Liver (tissue), 8 donors: ENCODE measurements at regions not wholly inside any gene's neighbourhood (a gene's known extent, or its start where the extent isn't known, plus 50 kb on each side); places are given as distances from the start of the nearest gene placed in this dataset.

Source experiments
- DNase-seq: peaks from one replicate; pipeline ENCODE4 v3.0.0-alpha.2; 2017; ENCODE audit warnings: low spot score
- H3K27ac ChIP-seq, 2 donors: one replicate each; pipeline ENCODE4 v1.7.0; 2013; ENCODE audit warnings: inconsistent platforms in 2 of 2, low read length in 2 of 2, control low read depth in 1 of 2, low read depth in 1 of 2, mild to moderate bottlenecking in 1 of 2
- H3K27me3 ChIP-seq, 4 donors: one replicate each; pipeline versions ENCODE4 v1.6.1 to v1.7.0; 2013; ENCODE audit warnings: low read length in 3 of 4, inconsistent platforms in 1 of 4, mild to moderate bottlenecking in 1 of 4, moderate library complexity in 1 of 4; ENCODE audit not compliant: control insufficient read depth in 4 of 4, insufficient read depth in 4 of 4
- H3K36me3 ChIP-seq, 4 donors: one replicate each; pipeline versions ENCODE4 v1.6.1 to v1.7.0; 2013; ENCODE audit warnings: low read length in 3 of 4, mild to moderate bottlenecking in 3 of 4, low read depth in 1 of 4, moderate library complexity in 1 of 4; ENCODE audit not compliant: control insufficient read depth in 4 of 4, insufficient read depth in 3 of 4
- H3K4me1 ChIP-seq, 4 donors: one replicate each; pipeline versions ENCODE4 v1.6.1 to v1.7.0; 2013; ENCODE audit warnings: low read length in 3 of 4, mild to moderate bottlenecking in 3 of 4, moderate library complexity in 1 of 4; ENCODE audit not compliant: control insufficient read depth in 4 of 4, insufficient read depth in 4 of 4
- H3K4me3 ChIP-seq, 3 donors: one replicate each; pipeline versions ENCODE4 v1.6.1 to v1.7.0; 2013; ENCODE audit warnings: low read length in 3 of 3, control low read depth in 1 of 3, low read depth in 1 of 3, mild to moderate bottlenecking in 1 of 3
- H3K9ac ChIP-seq, 2 donors: one replicate each; pipeline ENCODE4 v1.7.0; 2013; ENCODE audit warnings: low read length in 2 of 2, mild to moderate bottlenecking in 2 of 2, moderate library complexity in 2 of 2, control low read depth in 1 of 2, low read depth in 1 of 2
- H3K9me3 ChIP-seq, 4 donors: one replicate each; pipeline versions ENCODE4 v1.6.1 to v1.7.0; 2013; ENCODE audit warnings: low read length in 3 of 4; ENCODE audit not compliant: control insufficient read depth in 4 of 4
- CTCF ChIP-seq: fragments of 150-350 bp; IDR thresholded peaks from 2 replicates; pipeline ENCODE4 v1.5.1; 2017; ENCODE audit warnings: improper control_type of control experiment, low read depth, low read length; ENCODE audit not compliant: missing input control
- EGR1 ChIP-seq, 2 donors: IDR thresholded peaks; 2 replicates each; pipeline ENCODE4 v1.6.1; 2016 to 2018; ENCODE audit warnings: antibody characterized with exemption in 2 of 2, low read depth in 2 of 2
- FOXA1 ChIP-seq: IDR thresholded peaks from 2 replicates; pipeline ENCODE4 v1.6.1; 2016; ENCODE audit warnings: antibody characterized with exemption
- FOXA2 ChIP-seq: IDR thresholded peaks from 2 replicates; pipeline ENCODE4 v1.6.1; 2016; ENCODE audit warnings: antibody characterized with exemption
- GABPA ChIP-seq, 2 donors: IDR thresholded peaks in 1 of 2; conservative IDR thresholded peaks in 1 of 2; 2 replicates each; pipeline ENCODE4 v1.6.1; 2016; ENCODE audit warnings: antibody characterized with exemption in 2 of 2, mild to moderate bottlenecking in 1 of 2, moderate library complexity in 1 of 2
- HNF4A ChIP-seq, 2 donors: conservative IDR thresholded peaks; 2 replicates each; pipeline ENCODE4 v1.6.1; 2016; ENCODE audit warnings: antibody characterized with exemption in 2 of 2, mild to moderate bottlenecking in 2 of 2
- HNF4G ChIP-seq: IDR thresholded peaks from 2 replicates; pipeline ENCODE4 v1.6.1; 2016; ENCODE audit warnings: antibody characterized with exemption
- JUND ChIP-seq, 2 donors: IDR thresholded peaks; 2 replicates each; pipeline ENCODE4 v1.6.1; 2016; ENCODE audit warnings: antibody characterized with exemption in 2 of 2
- NR2F2 ChIP-seq: IDR thresholded peaks from 2 replicates; pipeline ENCODE4 v1.6.1; 2016; ENCODE audit warnings: antibody characterized with exemption
- RAD21 ChIP-seq, 2 donors: IDR thresholded peaks; 2 replicates each; pipeline ENCODE4 v1.6.1; 2016; ENCODE audit warnings: antibody characterized with exemption in 2 of 2, mild to moderate bottlenecking in 2 of 2
- REST ChIP-seq: IDR thresholded peaks from 2 replicates; pipeline ENCODE4 v1.6.1; 2016; ENCODE audit warnings: antibody characterized with exemption, mild to moderate bottlenecking
- RXRA ChIP-seq, 2 donors: IDR thresholded peaks; 2 replicates each; pipeline ENCODE4 v1.6.1; 2017 to 2018; ENCODE audit warnings: antibody characterized with exemption in 2 of 2, mild to moderate bottlenecking in 1 of 2
- SP1 ChIP-seq: IDR thresholded peaks from 2 replicates; pipeline ENCODE4 v1.6.1; 2018; ENCODE audit warnings: antibody characterized with exemption, mild to moderate bottlenecking
- TAF1 ChIP-seq: conservative IDR thresholded peaks from 2 replicates; pipeline ENCODE4 v1.6.1; 2016; ENCODE audit warnings: antibody characterized with exemption, mild to moderate bottlenecking
- YY1 ChIP-seq: IDR thresholded peaks from 2 replicates; pipeline ENCODE4 v1.6.1; 2016; ENCODE audit warnings: antibody characterized with exemption, mild to moderate bottlenecking
- ZBTB33 ChIP-seq: IDR thresholded peaks from 2 replicates; pipeline ENCODE4 v1.6.1; 2016; ENCODE audit warnings: antibody characterized with exemption
- WGBS: extraction: QIAGEN DNeasy Blood & Tissue Kit; methylation state at CpG from one replicate; pipeline ENCODE4 v1.1.7; 2013; 5-methylcytosine and 5-hydroxymethylcytosine counted together
- TF ChIP-seq, protein P1 (sequence below): IDR thresholded peaks from 2 replicates; pipeline ENCODE4 v1.6.1; 2016; ENCODE audit warnings: antibody characterized with exemption
- TF ChIP-seq, protein P2 (sequence below): IDR thresholded peaks from 2 replicates; pipeline ENCODE4 v1.6.1; 2016; ENCODE audit warnings: antibody characterized with exemption
- donor health status: healthy.
- donor health status: healthy.
- donor health status: healthy.
- donor health status: healthy.
- donor health status: healthy.

DNA sequence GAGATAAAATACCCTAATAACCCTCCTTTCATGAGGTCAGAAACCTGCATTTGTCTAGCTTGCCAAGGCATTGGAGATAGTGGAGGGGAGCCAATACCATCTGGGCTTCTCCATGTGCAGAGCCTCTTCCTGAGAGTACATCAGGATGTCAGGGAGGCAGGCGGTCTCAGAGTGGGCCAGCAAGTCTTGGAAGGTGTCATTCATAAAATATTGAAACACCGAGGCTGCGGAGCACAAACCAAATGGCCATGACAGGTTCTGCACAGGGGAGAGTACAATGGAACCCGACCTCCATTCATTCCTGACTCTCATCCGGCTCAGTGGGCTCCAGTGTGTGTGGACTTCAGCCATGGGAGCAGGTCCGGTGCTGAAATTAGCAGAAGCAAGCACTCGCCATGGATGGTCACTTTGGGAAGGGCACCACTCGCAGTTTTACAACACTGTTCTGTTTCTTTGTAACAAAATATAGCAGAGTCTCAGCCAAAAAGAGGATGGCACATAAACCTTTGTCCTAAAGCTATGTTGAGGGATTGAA, 446.6 kb downstream of the SIPA1L2 start:
- H3K4me1 ChIP-seq = no peaks in the 10 kb centered on the region
- no peaks in the 10 kb centered on the region for H3K9me3 ChIP-seq
- no peak overlapping the region for H3K27ac ChIP-seq
- H3K9ac ChIP-seq = no peak overlapping the region
- DNase-seq = no peak
- no peak overlapping the region for H3K4me3 ChIP-seq
- no peak for TF ChIP-seq EGR1 (IDR thresholded peaks at IDR 0.05; ENCODE audit: low read depth in 2 of 2)
- TF ChIP-seq YY1 = no peak
- no peak for TF ChIP-seq NR2F2
- no peak for TF ChIP-seq ZBTB33
- TF ChIP-seq RXRA (IDR thresholded peaks at IDR 0.05) = no peak
- TF ChIP-seq, protein P1, sequence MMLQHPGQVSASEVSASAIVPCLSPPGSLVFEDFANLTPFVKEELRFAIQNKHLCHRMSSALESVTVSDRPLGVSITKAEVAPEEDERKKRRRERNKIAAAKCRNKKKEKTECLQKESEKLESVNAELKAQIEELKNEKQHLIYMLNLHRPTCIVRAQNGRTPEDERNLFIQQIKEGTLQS = no peak
- TF ChIP-seq JUND (IDR thresholded peaks at IDR 0.05) = no peak
- TF ChIP-seq, protein P2, sequence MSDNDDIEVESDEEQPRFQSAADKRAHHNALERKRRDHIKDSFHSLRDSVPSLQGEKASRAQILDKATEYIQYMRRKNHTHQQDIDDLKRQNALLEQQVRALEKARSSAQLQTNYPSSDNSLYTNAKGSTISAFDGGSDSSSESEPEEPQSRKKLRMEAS = no peak
- TF ChIP-seq GABPA (IDR thresholded peaks at IDR 0.05 in 1 of 2, conservative IDR thresholded peaks at IDR 0.05 in 1 of 2) = no peak
- TF ChIP-seq CTCF = no peak
- no peak for TF ChIP-seq SP1
- TF ChIP-seq FOXA2 = no peak
- TF ChIP-seq HNF4A (conservative IDR thresholded peaks at IDR 0.05) = no peak
- no peak for TF ChIP-seq RAD21 (IDR thresholded peaks at IDR 0.05)
- no peaks in the 10 kb centered on the region for H3K36me3 ChIP-seq
- 80% methylated on average over 8 of the region's 8 CpGs for WGBS
- no peaks in the 10 kb centered on the region for H3K27me3 ChIP-seq

GRCh38 chr1:232182236-232182635, 447.7 kb downstream of the SIPA1L2 start:
- H3K9me3 ChIP-seq = no peaks in the 10 kb centered on the region
- WGBS = 68% methylated on average over 8 of the region's 8 CpGs
- H3K27ac ChIP-seq = no peak overlapping the region
- no peaks in the 10 kb centered on the region for H3K36me3 ChIP-seq
- no peaks in the 10 kb centered on the region for H3K27me3 ChIP-seq
- DNase-seq = no peak
- H3K9ac ChIP-seq = no peak overlapping the region
- TF ChIP-seq TAF1 (no peak), NR2F2 (no peak), FOXA1 (no peak), RAD21 (IDR thresholded peaks at IDR 0.05) (no peak), YY1 (no peak), CTCF (no peak), REST (no peak), SP1 (no peak), ZBTB33 (no peak), EGR1 (IDR thresholded peaks at IDR 0.05; ENCODE audit: low read depth in 2 of 2) (no peak), GABPA (IDR thresholded peaks at IDR 0.05 in 1 of 2, conservative IDR thresholded peaks at IDR 0.05 in 1 of 2) (no peak), RXRA (IDR thresholded peaks at IDR 0.05) (no peak), HNF4A (conservative IDR thresholded peaks at IDR 0.05) (no peak), JUND (IDR thresholded peaks at IDR 0.05) (no peak), HNF4G (no peak), FOXA2 (no peak)
- TF ChIP-seq, protein P2 = no peak
- TF ChIP-seq, protein P1 = no peak
- no peak overlapping the region for H3K4me3 ChIP-seq
- no peaks in the 10 kb centered on the region for H3K4me1 ChIP-seq
